Smooth muscle cell (in vitro differentiated cells): ENCODE measurements at regions not wholly inside any gene's neighbourhood (a gene's known extent, or its start where the extent isn't known, plus 50 kb on each side); places are given as distances from the start of the nearest gene placed in this dataset.

ENCODE experiments used
- DNase-seq: peaks from one replicate; lab custom pipeline; 2025; ENCODE audit not compliant: unreplicated experiment; lab: John Stamatoyannopoulos, UW
- H2AFZ ChIP-seq: fragments of 200-600 bp; sonication (generic); 2 replicates; pipeline ENCODE4 v1.6.0; 2016; ENCODE audit warnings: antibody characterized with exemption, low read depth, mild to moderate bottlenecking
- H3F3A ChIP-seq: fragments of 200-600 bp; sonication (generic); 2 replicates; pipeline ENCODE4 v1.6.0; 2017; ENCODE audit warnings: antibody characterized with exemption, low read depth
- H3K27ac ChIP-seq: fragments of 200-600 bp; sonication (generic); 2 replicates; pipeline ENCODE4 v1.5.1; 2016; ENCODE audit warnings: low read depth, mild to moderate bottlenecking
- H3K27me3 ChIP-seq: fragments of 200-600 bp; sonication (generic); 2 replicates; pipeline ENCODE4 v1.6.1; 2016; ENCODE audit warnings: low read depth, mild to moderate bottlenecking
- H3K36me3 ChIP-seq: fragments of 200-600 bp; sonication (generic); 2 replicates; pipeline ENCODE4 v1.5.1; 2016; ENCODE audit warnings: low read depth
- H3K4me1 ChIP-seq: fragments of 200-600 bp; sonication (generic); 2 replicates; pipeline ENCODE4 v1.5.1; 2016; ENCODE audit warnings: low read depth
- H3K4me2 ChIP-seq: fragments of 200-600 bp; sonication (generic); 2 replicates; pipeline ENCODE4 v1.6.0; 2016; ENCODE audit warnings: mild to moderate bottlenecking
- H3K4me3 ChIP-seq: fragments of 200-600 bp; sonication (generic); 2 replicates; pipeline ENCODE4 v1.5.1; 2016; ENCODE audit warnings: mild to moderate bottlenecking
- H3K79me2 ChIP-seq: fragments of 200-600 bp; sonication (generic); 2 replicates; pipeline ENCODE4 v1.6.0; 2016; ENCODE audit warnings: low read depth, mild to moderate bottlenecking
- H3K9ac ChIP-seq: fragments of 200-600 bp; sonication (generic); 2 replicates; pipeline ENCODE4 v1.6.0; 2016; ENCODE audit warnings: low read depth
- H3K9me3 ChIP-seq: fragments of 200-600 bp; sonication (generic); replicated peaks from 2 replicates; pipeline ENCODE4 v1.5.1; 2016; ENCODE audit warnings: low read depth
- H4K20me1 ChIP-seq: fragments of 200-600 bp; sonication (generic); 2 replicates; pipeline ENCODE4 v1.6.0; 2016; ENCODE audit warnings: low read depth
- CTCF ChIP-seq: fragments of 200-600 bp; sonication (generic); IDR thresholded peaks from 2 replicates; pipeline ENCODE4 v1.5.1; 2017; ENCODE audit warnings: borderline replicate concordance, mild to moderate bottlenecking, antibody characterized with exemption; ENCODE audit not compliant: insufficient read depth, poor library complexity, severe bottlenecking
- WGBS: methylation state at CpG from one replicate; pipeline ENCODE4 v1.1.7; 2016; ENCODE audit warnings: low lambda C conversion rate; 5-methylcytosine and 5-hydroxymethylcytosine counted together

DNA sequence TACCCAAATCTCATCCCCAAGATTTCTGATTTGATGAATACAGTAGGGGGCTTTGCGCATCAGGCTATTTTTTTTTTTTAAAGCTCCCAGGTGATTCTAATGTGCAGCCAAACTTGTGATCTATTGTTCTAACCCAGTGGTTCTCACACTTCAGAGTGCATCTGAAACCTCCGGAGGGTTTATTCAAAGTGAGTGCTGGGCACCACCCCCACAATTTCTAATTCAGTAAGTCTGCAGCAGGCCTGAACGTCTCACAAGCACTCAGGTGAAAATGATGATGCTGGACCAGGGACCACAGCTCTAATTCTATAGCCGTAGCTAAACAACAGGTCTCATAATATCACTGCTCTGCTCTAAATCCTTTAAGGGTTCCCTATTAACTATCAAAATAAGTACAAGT is 211.4 kb downstream of the FMR1NB start:
- H3K9me3 ChIP-seq = no peaks in the 10 kb centered on the region
- H2AFZ ChIP-seq = no peak overlapping the region
- H3K9ac ChIP-seq = no peak overlapping the region
- 76% methylated on average over 4 of the region's 4 CpGs for WGBS
- no peak overlapping the region for H3K4me3 ChIP-seq
- no peak overlapping the region for H3K4me2 ChIP-seq
- no peaks in the 10 kb centered on the region for H3K79me2 ChIP-seq
- H3K27ac ChIP-seq = no peak overlapping the region
- no peaks in the 10 kb centered on the region for H3K36me3 ChIP-seq
- no peaks in the 10 kb centered on the region for H4K20me1 ChIP-seq
- H3F3A ChIP-seq = no peaks in the 10 kb centered on the region
- H3K4me1 ChIP-seq = no peaks in the 10 kb centered on the region
- H3K27me3 ChIP-seq = no peaks in the 10 kb centered on the region
- TF ChIP-seq CTCF = no peak
- no peak for DNase-seq

DNA sequence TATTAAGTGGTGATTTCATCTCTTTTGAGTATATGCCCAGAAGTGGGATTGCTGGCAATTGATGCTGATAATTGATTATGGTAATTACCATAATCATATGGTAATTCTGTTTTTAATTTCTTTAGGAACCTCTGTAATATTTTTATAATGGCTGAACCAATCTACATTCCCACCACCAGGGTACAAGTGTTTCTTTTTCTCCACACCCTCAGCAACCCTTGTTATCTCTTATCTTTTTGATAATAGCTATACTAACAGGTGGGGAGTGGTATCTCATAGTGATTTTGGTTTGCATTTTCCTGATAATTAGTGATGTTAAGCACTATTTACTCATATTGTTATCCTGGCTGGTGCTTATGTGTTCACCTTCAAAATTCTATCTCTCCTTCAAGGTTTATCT is 212.6 kb downstream of the FMR1NB start:
- H3F3A ChIP-seq = no peaks in the 10 kb centered on the region
- no peaks in the 10 kb centered on the region for H3K79me2 ChIP-seq
- H3K9ac ChIP-seq = no peak overlapping the region
- no peaks in the 10 kb centered on the region for H3K27me3 ChIP-seq
- no peaks in the 10 kb centered on the region for H3K36me3 ChIP-seq
- H3K4me1 ChIP-seq = no peaks in the 10 kb centered on the region
- TF ChIP-seq CTCF = peak; percentile 8
- H3K4me2 ChIP-seq = no peak overlapping the region
- no peak for DNase-seq
- H3K27ac ChIP-seq = no peak overlapping the region
- no peaks in the 10 kb centered on the region for H3K9me3 ChIP-seq
- no peak overlapping the region for H3K4me3 ChIP-seq
- H2AFZ ChIP-seq = no peak overlapping the region
- no peaks in the 10 kb centered on the region for H4K20me1 ChIP-seq

- H3K4me3 ChIP-seq = no peak overlapping the region
- no peaks in the 10 kb centered on the region for H3K27me3 ChIP-seq
- H2AFZ ChIP-seq = no peak overlapping the region
- no peaks in the 10 kb centered on the region for H3K36me3 ChIP-seq
- H3K4me1 ChIP-seq = no peaks in the 10 kb centered on the region
- no peaks in the 10 kb centered on the region for H3F3A ChIP-seq
- no peaks in the 10 kb centered on the region for H4K20me1 ChIP-seq
- DNase-seq = no peak
- no peak for TF ChIP-seq CTCF
- no peak overlapping the region for H3K4me2 ChIP-seq
- H3K9me3 ChIP-seq = no peaks in the 10 kb centered on the region
- H3K9ac ChIP-seq = no peak overlapping the region
- no peak overlapping the region for H3K27ac ChIP-seq
- H3K79me2 ChIP-seq = no peaks in the 10 kb centered on the region
- 63% methylated on average over 3 of the region's 3 CpGs for WGBS
Observed at GRCh38 chrX:148203531-148203930, 222.4 kb downstream of the FMR1NB start.

- H3K79me2 ChIP-seq = no peaks in the 10 kb centered on the region
- H3K4me1 ChIP-seq = no peaks in the 10 kb centered on the region
- H3K27ac ChIP-seq = no peak overlapping the region
- H3K9me3 ChIP-seq = no peaks in the 10 kb centered on the region
- H2AFZ ChIP-seq = no peak overlapping the region
- H3F3A ChIP-seq = no peaks in the 10 kb centered on the region
- no peak for DNase-seq
- H3K4me3 ChIP-seq = no peak overlapping the region
- WGBS = 71% methylated on average over 1 of the region's 1 CpG
- no peaks in the 10 kb centered on the region for H3K27me3 ChIP-seq
- TF ChIP-seq CTCF = no peak
- H3K36me3 ChIP-seq = no peaks in the 10 kb centered on the region
- no peak overlapping the region for H3K4me2 ChIP-seq
- no peaks in the 10 kb centered on the region for H4K20me1 ChIP-seq
- no peak overlapping the region for H3K9ac ChIP-seq
Observed at GRCh38 chrX:148204195-148204594, 223.1 kb downstream of the FMR1NB start.
